Panc1 (cell line): ENCODE measurements at regions not wholly inside any gene's neighbourhood (a gene's known extent, or its start where the extent isn't known, plus 50 kb on each side); places are given as distances from the start of the nearest gene placed in this dataset.

Experiments used
- POLR2AphosphoS5 ChIP-seq: IDR thresholded peaks from 2 replicates; pipeline ENCODE4 v1.6.1; 2012; ENCODE audit warnings: mild to moderate bottlenecking, low read depth, low read length, moderate library complexity
- REST ChIP-seq, 2 experiments: IDR thresholded peaks; 2 replicates each; pipeline ENCODE4 v1.6.1; 2011 to 2012; ENCODE audit warnings: low read depth in 2 of 2, control low read depth in 1 of 2, low read length in 1 of 2, mild to moderate bottlenecking in 1 of 2, moderate library complexity in 1 of 2; ENCODE audit not compliant: insufficient read depth in 1 of 2
- SIN3A ChIP-seq: IDR thresholded peaks from 2 replicates; pipeline ENCODE4 v1.6.1; 2012; ENCODE audit warnings: low read depth, mild to moderate bottlenecking, low read length, moderate library complexity, borderline replicate concordance; ENCODE audit not compliant: insufficient read depth
- TCF7L2 ChIP-seq: IDR thresholded peaks from 2 replicates; pipeline ENCODE4 v1.6.1; 2011; ENCODE audit warnings: mild to moderate bottlenecking, low read depth, low read length, inconsistent platforms
- TF ChIP-seq, protein P1 (sequence below): fragments of 450-650 bp; IDR thresholded peaks from 2 replicates; pipeline ENCODE4 v1.5.1; 2017; ENCODE audit warnings: mild to moderate bottlenecking

DNA sequence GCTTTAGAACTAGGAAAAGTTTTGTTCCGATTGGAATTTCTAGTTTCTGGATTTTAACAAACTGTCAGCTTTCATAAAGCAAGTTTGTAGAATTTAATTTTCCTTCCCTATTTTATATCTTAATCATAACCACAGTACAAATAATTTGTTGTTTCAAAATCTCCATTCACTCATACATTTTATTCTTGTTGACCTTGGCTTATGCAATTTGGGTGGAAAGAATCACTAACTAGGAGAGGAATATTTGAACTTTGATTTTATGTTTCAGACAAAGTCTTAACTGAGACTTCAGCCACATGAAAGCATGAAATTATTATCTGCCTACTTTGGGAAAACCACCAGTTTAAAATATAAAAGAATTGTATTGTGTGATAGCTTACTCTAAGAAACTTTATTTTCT lies 427.9 kb downstream of the SPRY1 start:
- TF ChIP-seq, protein P1, sequence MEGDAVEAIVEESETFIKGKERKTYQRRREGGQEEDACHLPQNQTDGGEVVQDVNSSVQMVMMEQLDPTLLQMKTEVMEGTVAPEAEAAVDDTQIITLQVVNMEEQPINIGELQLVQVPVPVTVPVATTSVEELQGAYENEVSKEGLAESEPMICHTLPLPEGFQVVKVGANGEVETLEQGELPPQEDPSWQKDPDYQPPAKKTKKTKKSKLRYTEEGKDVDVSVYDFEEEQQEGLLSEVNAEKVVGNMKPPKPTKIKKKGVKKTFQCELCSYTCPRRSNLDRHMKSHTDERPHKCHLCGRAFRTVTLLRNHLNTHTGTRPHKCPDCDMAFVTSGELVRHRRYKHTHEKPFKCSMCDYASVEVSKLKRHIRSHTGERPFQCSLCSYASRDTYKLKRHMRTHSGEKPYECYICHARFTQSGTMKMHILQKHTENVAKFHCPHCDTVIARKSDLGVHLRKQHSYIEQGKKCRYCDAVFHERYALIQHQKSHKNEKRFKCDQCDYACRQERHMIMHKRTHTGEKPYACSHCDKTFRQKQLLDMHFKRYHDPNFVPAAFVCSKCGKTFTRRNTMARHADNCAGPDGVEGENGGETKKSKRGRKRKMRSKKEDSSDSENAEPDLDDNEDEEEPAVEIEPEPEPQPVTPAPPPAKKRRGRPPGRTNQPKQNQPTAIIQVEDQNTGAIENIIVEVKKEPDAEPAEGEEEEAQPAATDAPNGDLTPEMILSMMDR = no peak
- TF ChIP-seq REST (IDR thresholded peaks at IDR 0.05; ENCODE audit: insufficient read depth in 1 of 2, low read depth in 2 of 2, low read length in 1 of 2) (no peak), POLR2AphosphoS5 (no peak), TCF7L2 (no peak), SIN3A (no peak)
